ENCODE measurements at regions not wholly inside any gene's neighbourhood (a gene's known extent, or its start where the extent isn't known, plus 50 kb on each side); places are given as distances from the start of the nearest gene placed in this dataset.
"Not testable (repeated sequence)": the region's sequence is repeated elsewhere in the genome, so short reads cannot be mapped to it uniquely, and the experiment has no call there.

DNA sequence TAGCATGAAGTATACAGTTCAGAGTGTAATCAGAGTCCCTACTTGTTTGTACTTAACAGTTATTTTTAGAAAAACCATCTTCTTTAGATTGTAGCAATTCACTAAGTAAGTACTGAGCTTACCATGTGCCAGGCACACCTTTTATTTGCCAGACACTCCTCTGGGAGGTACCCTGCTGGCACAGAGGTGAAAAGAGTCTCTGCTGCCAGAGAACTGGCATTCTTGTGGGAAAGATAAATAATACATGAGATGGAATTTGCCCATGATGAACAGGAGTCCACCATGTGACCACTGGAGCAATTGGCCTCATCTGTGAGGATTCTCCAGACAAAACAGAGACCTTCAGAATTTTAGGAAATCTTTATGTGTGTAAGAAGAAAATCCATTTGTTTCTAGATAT, 199.3 kb upstream of the SLC16A7 start:
- H3K9me3 ChIP-seq (ENCODE audit: control insufficient read depth, low read length) = no peaks in the 10 kb centered on the region
- no peak overlapping the region for H3K4me3 ChIP-seq (ENCODE audit: insufficient read depth, low read depth, low read length, poor library complexity, severe bottlenecking)
- H3K4me1 ChIP-seq (ENCODE audit: control insufficient read depth, insufficient read depth, low read length, poor library complexity, severe bottlenecking) = no peaks in the 10 kb centered on the region
- no peaks in the 10 kb centered on the region for H3K27me3 ChIP-seq (replicated peaks; ENCODE audit: control insufficient read depth, insufficient read depth, low read length, poor library complexity, severe bottlenecking)
- H3K36me3 ChIP-seq (ENCODE audit: control insufficient read depth, insufficient read depth, low read length) = no peaks in the 10 kb centered on the region
- no peak for DNase-seq
- no peak overlapping the region for H3K27ac ChIP-seq (ENCODE audit: insufficient read depth, low read length, poor library complexity, severe bottlenecking)

DNA sequence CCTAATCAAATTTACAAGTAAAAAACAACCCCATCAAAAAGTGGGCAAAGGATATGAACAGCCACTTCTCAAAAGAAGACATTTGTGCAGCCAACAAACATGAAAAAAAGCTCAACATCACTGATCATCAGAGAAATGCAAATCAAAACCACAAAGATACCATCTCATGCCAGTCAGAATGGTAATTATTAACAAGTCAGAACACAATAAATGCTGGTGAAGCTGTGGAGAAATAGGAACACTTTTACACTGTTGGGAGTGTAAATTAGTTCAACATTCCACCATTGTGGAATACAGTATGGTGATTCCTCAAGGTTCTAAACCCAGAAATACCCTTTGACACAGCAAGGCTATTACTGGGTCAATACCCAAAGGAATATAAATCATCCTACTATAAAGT, 200.5 kb upstream of the SLC16A7 start:
- H3K4me1 ChIP-seq (ENCODE audit: control insufficient read depth, insufficient read depth, low read length, poor library complexity, severe bottlenecking); DNase-seq; H3K4me3 ChIP-seq (ENCODE audit: insufficient read depth, low read depth, low read length, poor library complexity, severe bottlenecking); H3K36me3 ChIP-seq (ENCODE audit: control insufficient read depth, insufficient read depth, low read length); H3K27ac ChIP-seq (ENCODE audit: insufficient read depth, low read length, poor library complexity, severe bottlenecking); H3K9me3 ChIP-seq (ENCODE audit: control insufficient read depth, low read length); H3K27me3 ChIP-seq (replicated peaks; ENCODE audit: control insufficient read depth, insufficient read depth, low read length, poor library complexity, severe bottlenecking): not testable (repeated sequence)

DNA sequence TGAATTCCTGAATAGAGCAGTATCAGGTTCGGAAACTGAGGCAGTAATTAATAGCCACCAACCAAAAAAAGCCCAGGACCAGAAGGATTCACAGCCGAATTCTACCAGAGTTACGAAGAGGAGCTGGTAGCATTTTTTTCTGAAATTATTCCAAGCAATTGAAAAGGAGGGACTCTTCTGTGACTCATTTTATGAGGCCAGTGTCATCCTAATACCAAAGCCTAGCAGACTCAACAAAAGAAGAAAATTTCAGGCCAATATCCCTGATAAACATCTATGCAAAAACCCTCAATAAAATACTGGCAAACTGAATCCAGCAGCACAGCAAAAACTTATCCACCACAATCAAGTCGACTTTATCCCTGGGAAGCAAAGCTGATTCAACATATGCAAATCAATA, 202.3 kb upstream of the SLC16A7 start:
- Histone ChIP-seq H3K36me3 (ENCODE audit: control insufficient read depth, insufficient read depth, low read length) (no peaks in the 10 kb centered on the region), H3K27ac (ENCODE audit: insufficient read depth, low read length, poor library complexity, severe bottlenecking) (no peak overlapping the region), H3K4me3 (ENCODE audit: insufficient read depth, low read depth, low read length, poor library complexity, severe bottlenecking) (no peak overlapping the region), H3K9me3 (ENCODE audit: control insufficient read depth, low read length) (no peaks in the 10 kb centered on the region), H3K4me1 (ENCODE audit: control insufficient read depth, insufficient read depth, low read length, poor library complexity, severe bottlenecking) (no peaks in the 10 kb centered on the region), H3K27me3 (replicated peaks; ENCODE audit: control insufficient read depth, insufficient read depth, low read length, poor library complexity, severe bottlenecking) (no peaks in the 10 kb centered on the region)
- DNase-seq = no peak

DNA sequence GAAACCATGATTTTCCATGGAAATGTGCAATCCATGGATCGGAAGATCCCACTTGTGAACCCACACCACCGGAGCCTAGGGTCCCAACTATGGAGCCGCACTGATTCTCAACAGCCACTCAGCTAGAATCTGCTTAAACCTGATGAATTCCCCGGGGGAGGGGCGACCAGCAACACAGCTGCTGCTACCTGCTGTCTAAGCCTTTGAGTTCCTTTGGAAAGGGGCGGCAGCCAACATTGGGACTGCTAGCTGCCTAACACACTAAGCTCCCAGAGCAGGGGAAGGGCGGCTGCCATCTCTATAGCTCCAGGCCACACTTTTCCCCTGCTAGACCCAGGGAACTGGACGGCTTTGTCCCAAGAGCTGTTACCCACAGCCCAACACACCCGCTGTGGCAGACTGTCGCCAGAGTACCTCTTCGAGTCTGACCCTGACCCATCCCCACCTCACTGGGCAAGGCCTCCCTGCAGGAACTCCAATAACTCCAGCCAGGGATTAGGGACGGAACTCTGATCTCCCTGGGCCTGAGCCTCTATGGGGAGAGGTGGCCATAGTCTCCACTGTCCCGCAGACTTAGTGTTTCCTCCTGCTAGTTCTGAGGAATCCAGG, 205.8 kb upstream of the SLC16A7 start:
- DNase-seq = no peak
- Histone ChIP-seq H3K4me1 (ENCODE audit: control insufficient read depth, insufficient read depth, low read length, poor library complexity, severe bottlenecking) (no peaks in the 10 kb centered on the region), H3K36me3 (ENCODE audit: control insufficient read depth, insufficient read depth, low read length) (no peaks in the 10 kb centered on the region), H3K9me3 (ENCODE audit: control insufficient read depth, low read length) (no peaks in the 10 kb centered on the region), H3K27me3 (replicated peaks; ENCODE audit: control insufficient read depth, insufficient read depth, low read length, poor library complexity, severe bottlenecking) (no peaks in the 10 kb centered on the region), H3K27ac (ENCODE audit: insufficient read depth, low read length, poor library complexity, severe bottlenecking) (no peak overlapping the region), H3K4me3 (ENCODE audit: insufficient read depth, low read depth, low read length, poor library complexity, severe bottlenecking) (no peak overlapping the region)

DNA sequence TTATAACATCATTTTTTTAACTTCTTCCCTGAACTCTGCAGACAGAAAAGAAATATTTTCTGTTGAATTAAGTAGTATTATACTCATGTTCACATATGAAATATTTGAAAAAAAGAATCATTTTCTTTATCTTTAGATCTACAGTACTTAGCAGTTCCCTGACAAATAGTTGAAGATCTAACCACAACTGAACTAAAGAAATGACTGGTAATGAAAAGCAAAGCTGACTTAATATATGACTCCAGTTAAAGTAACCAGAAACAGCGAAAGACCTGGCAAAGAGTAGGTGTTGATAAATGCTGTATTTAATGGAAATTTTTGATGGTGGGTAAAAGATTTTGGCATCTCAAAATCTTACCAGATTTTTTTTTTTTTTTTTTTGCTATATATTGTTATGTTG, 207.1 kb upstream of the SLC16A7 start:
- no peak for DNase-seq
- no peak overlapping the region for H3K27ac ChIP-seq (ENCODE audit: insufficient read depth, low read length, poor library complexity, severe bottlenecking)
- no peaks in the 10 kb centered on the region for H3K9me3 ChIP-seq (ENCODE audit: control insufficient read depth, low read length)
- no peaks in the 10 kb centered on the region for H3K4me1 ChIP-seq (ENCODE audit: control insufficient read depth, insufficient read depth, low read length, poor library complexity, severe bottlenecking)
- H3K27me3 ChIP-seq (replicated peaks; ENCODE audit: control insufficient read depth, insufficient read depth, low read length, poor library complexity, severe bottlenecking) = no peaks in the 10 kb centered on the region
- no peak overlapping the region for H3K4me3 ChIP-seq (ENCODE audit: insufficient read depth, low read depth, low read length, poor library complexity, severe bottlenecking)
- no peaks in the 10 kb centered on the region for H3K36me3 ChIP-seq (ENCODE audit: control insufficient read depth, insufficient read depth, low read length)

DNA sequence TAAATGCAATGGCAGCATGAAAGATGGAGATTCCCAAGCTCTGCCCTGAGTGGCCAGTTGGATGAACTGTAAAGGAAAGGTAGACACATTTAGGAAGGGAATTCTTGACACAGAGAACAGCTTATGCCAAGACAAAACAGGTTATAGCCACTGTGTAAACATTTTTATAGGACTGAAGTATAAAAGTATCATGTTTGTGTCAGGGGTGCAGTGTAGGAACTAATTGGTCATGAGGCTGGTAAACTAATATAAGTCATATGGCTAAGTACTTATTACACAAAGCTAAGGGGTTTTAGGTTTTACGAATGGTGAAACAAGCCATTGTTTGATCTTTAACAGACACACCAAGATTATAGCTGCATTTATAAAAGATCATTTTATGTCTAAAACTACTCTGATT, 207.7 kb upstream of the SLC16A7 start:
- DNase-seq = no peak
- Histone ChIP-seq H3K36me3 (ENCODE audit: control insufficient read depth, insufficient read depth, low read length) (no peaks in the 10 kb centered on the region), H3K27ac (ENCODE audit: insufficient read depth, low read length, poor library complexity, severe bottlenecking) (no peak overlapping the region), H3K4me1 (ENCODE audit: control insufficient read depth, insufficient read depth, low read length, poor library complexity, severe bottlenecking) (no peaks in the 10 kb centered on the region), H3K27me3 (replicated peaks; ENCODE audit: control insufficient read depth, insufficient read depth, low read length, poor library complexity, severe bottlenecking) (no peaks in the 10 kb centered on the region), H3K9me3 (ENCODE audit: control insufficient read depth, low read length) (no peaks in the 10 kb centered on the region), H3K4me3 (ENCODE audit: insufficient read depth, low read depth, low read length, poor library complexity, severe bottlenecking) (no peak overlapping the region)

DNA sequence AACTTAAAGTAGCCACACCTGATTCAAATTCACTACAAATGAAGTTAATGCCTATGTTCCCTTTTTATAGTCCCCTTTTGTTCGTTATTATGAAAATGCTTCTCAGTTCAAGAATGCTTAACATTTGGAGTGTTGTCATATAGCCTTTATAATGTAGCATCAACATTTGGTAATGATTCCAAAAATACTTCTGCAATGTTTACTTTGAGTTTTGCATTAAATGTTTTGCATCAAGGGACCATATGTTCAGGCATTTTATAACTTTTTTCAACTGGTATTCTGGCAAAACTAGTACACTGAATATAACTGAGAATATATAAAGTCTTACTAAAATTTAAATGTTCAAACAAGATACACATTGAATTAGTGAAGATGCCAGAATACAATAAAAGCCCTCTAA, 209.6 kb upstream of the SLC16A7 start:
- Histone ChIP-seq H3K4me1 (ENCODE audit: control insufficient read depth, insufficient read depth, low read length, poor library complexity, severe bottlenecking) (no peaks in the 10 kb centered on the region), H3K4me3 (ENCODE audit: insufficient read depth, low read depth, low read length, poor library complexity, severe bottlenecking) (no peak overlapping the region), H3K27me3 (replicated peaks; ENCODE audit: control insufficient read depth, insufficient read depth, low read length, poor library complexity, severe bottlenecking) (no peaks in the 10 kb centered on the region), H3K27ac (ENCODE audit: insufficient read depth, low read length, poor library complexity, severe bottlenecking) (no peak overlapping the region), H3K36me3 (ENCODE audit: control insufficient read depth, insufficient read depth, low read length) (no peaks in the 10 kb centered on the region), H3K9me3 (ENCODE audit: control insufficient read depth, low read length) (no peaks in the 10 kb centered on the region)
- no peak for DNase-seq

DNA sequence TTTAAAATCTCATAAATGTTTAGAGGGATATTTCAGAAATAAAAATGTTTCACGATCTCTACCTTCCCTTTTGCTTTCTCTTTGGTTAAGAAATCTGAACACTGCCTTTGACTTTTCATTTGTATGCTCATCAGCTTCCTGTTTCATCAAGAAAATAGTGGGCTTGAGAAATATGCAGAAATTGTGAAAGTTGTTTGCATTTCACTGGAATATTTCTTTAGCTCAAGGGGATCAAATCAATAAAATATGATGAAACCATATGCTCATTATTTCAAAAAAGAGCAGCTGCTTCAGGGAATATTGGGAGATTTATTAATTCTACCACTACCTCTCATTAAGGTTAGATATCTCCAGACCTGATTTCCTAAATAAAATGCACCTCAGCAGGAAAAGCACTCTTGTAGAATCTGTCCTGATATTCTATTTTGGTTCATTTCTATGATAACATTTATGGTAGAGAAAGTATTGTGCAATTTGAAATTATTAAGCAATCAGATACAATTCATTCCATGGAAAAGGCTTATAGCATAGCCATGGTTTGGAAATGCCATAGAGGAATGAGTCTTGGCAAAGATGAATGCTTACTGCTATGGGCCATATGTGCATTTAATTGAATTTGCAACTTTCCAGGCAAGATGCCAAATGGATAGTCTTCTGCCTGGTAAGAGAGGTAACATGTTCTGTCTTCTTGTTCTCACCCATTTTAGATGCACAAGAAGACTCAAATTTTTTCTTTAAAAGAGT, 212.6 kb upstream of the SLC16A7 start:
- Histone ChIP-seq H3K27ac (ENCODE audit: insufficient read depth, low read length, poor library complexity, severe bottlenecking) (no peak overlapping the region), H3K27me3 (replicated peaks; ENCODE audit: control insufficient read depth, insufficient read depth, low read length, poor library complexity, severe bottlenecking) (no peaks in the 10 kb centered on the region), H3K9me3 (ENCODE audit: control insufficient read depth, low read length) (no peaks in the 10 kb centered on the region), H3K36me3 (ENCODE audit: control insufficient read depth, insufficient read depth, low read length) (no peaks in the 10 kb centered on the region), H3K4me1 (ENCODE audit: control insufficient read depth, insufficient read depth, low read length, poor library complexity, severe bottlenecking) (no peaks in the 10 kb centered on the region), H3K4me3 (ENCODE audit: insufficient read depth, low read depth, low read length, poor library complexity, severe bottlenecking) (no peak overlapping the region)
- no peak for DNase-seq

DNA sequence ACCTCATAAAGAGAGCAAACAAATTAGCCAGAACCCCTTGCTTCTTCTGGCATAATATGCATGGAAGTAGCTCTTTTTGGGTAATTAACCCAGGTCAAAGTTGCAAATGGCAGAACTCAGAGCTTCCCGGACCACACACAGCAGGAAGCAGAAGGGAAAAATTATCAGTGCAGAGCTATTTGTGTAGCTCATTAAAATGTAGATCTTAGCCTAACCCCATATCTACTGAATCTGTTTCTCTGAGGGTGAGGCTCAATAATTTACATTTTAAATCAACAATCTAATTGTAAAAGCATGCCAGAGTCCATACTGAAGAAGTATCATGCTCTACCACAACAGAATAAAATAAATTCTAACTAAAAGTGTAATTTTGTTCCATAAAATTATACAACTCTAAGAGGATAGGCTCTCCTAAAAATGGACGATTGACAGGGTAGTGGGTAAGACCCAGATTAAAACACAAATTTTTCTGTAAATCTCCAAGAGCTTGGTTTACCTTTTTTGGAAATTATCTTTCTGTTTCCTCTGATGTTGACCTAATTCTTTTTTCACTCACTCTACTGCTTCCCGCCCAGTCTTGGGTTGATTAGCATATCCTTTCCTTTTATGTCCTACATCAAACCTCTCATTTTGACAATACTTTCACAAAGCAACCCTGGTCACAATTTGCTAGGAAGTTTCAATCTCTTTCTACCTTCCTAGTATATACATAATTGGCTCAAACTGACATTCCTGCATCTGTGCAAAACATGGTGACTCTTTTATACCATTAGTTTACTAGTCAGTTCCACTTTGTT, 213.3 kb upstream of the SLC16A7 start:
- no peak for DNase-seq
- Histone ChIP-seq H3K36me3 (ENCODE audit: control insufficient read depth, insufficient read depth, low read length) (no peaks in the 10 kb centered on the region), H3K4me1 (ENCODE audit: control insufficient read depth, insufficient read depth, low read length, poor library complexity, severe bottlenecking) (no peaks in the 10 kb centered on the region), H3K27ac (ENCODE audit: insufficient read depth, low read length, poor library complexity, severe bottlenecking) (no peak overlapping the region), H3K4me3 (ENCODE audit: insufficient read depth, low read depth, low read length, poor library complexity, severe bottlenecking) (no peak overlapping the region), H3K27me3 (replicated peaks; ENCODE audit: control insufficient read depth, insufficient read depth, low read length, poor library complexity, severe bottlenecking) (no peaks in the 10 kb centered on the region), H3K9me3 (ENCODE audit: control insufficient read depth, low read length) (no peaks in the 10 kb centered on the region)

DNA sequence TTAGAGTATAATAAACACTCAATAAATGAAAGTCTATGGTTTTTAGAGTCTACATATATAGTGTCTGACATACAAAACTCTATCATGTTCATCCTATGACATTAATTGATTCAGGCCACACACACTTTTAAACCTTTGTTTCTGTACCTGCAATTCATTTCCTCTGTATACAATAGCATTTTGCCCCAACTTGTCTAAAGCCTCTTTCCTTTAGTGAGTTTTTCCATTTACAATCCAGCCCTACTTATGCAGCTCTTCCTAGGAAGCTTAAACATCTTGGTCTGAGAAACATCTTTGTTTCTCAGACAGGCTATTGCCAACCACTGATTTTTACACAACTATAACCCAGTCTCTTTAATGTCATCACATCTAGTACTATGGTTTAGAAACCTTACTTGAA, 214.7 kb upstream of the SLC16A7 start:
- no peaks in the 10 kb centered on the region for H3K9me3 ChIP-seq (ENCODE audit: control insufficient read depth, low read length)

More for the DNA sequence above, 214.7 kb upstream of the SLC16A7 start:
- Histone ChIP-seq H3K4me3 (ENCODE audit: insufficient read depth, low read depth, low read length, poor library complexity, severe bottlenecking) (no peak overlapping the region), H3K36me3 (ENCODE audit: control insufficient read depth, insufficient read depth, low read length) (no peaks in the 10 kb centered on the region), H3K27me3 (replicated peaks; ENCODE audit: control insufficient read depth, insufficient read depth, low read length, poor library complexity, severe bottlenecking) (no peaks in the 10 kb centered on the region), H3K27ac (ENCODE audit: insufficient read depth, low read length, poor library complexity, severe bottlenecking) (no peak overlapping the region), H3K4me1 (ENCODE audit: control insufficient read depth, insufficient read depth, low read length, poor library complexity, severe bottlenecking) (no peaks in the 10 kb centered on the region)
- no peak for DNase-seq

Measured in effector memory CD4-positive, alpha-beta T cell (primary cell).